ENCODE measurements at regions not wholly inside any gene's neighbourhood (a gene's known extent, or its start where the extent isn't known, plus 50 kb on each side); places are given as distances from the start of the nearest gene placed in this dataset.

GRCh38 chr11:122204206-122204605 lies 88.2 kb upstream of the BLID start:
- no peak for TF ChIP-seq POLR2A (IDR thresholded peaks at IDR 0.05)
- no peak overlapping the region for H3K27ac ChIP-seq
- no peaks in the 10 kb centered on the region for H3K36me3 ChIP-seq (replicated peaks in 1 of 2)
- no peak overlapping the region for H3K4me3 ChIP-seq
- intact Hi-C loops (cut with DNase I) = loop anchor here (5.0 to 10.0 kb wide), 3 partner anchors 99 to 552 kb away; no protein-coding TSS in a partner anchor
- H3K4me1 ChIP-seq (replicated peaks in 1 of 2) = peaks cover 0 to 4% of the 10 kb centered on the region in 2 donors
- no peak for DNase-seq
- no peaks in the 10 kb centered on the region for H3K27me3 ChIP-seq
- 52 to 78% (median 70%) methylated on average over 5 of the region's 5 CpGs for WGBS, 4 donors
- H3K9me3 ChIP-seq (replicated peaks in 1 of 3) = no peaks in the 10 kb centered on the region

DNA sequence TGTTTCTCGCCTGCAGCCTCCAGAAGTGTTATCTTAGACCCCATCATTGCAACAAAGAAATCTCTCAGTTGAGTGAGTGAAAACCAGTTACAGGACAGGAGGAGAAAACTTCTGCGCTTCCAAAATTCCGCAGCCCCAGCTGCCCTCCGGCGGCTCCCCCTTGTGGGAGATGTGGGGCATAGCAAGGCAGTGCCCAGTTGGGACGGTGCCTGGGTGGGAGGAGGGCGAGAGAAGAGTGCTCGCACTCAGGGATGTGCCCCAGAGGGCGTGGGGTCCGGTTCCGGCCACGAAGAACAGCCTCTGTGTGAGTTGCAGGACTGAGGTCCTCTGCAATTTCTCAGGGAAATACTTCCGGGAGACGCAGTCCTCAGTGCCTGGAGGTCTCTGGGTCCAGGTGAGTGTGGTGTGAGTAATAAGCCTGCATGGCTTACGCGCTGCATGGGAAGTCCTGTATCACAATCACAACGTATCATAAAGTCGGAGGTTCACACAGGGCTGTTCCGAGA lies 87.0 kb upstream of the BLID start:
- intact Hi-C loops (cut with DNase I) = loop anchor here (5.0 to 10.0 kb wide), 3 partner anchors 98 to 551 kb away; no protein-coding TSS in a partner anchor
- Histone ChIP-seq H3K36me3 (replicated peaks in 1 of 2) (no peaks in the 10 kb centered on the region), H3K27ac (peak overlapping the region in 1 of 5 donors; percentile 46), H3K4me1 (replicated peaks in 1 of 2) (no peaks in the 10 kb centered on the region), H3K27me3 (no peaks in the 10 kb centered on the region), H3K4me3 (peak overlapping the region in 1 of 4 donors; percentile 34), H3K9me3 (replicated peaks in 1 of 3) (no peaks in the 10 kb centered on the region)
- 17 to 22% (median 19%) methylated on average over 19 of the region's 19 CpGs for WGBS, 4 donors
- DNase-seq = peak; percentile 57 to 80 (median 66)
- TF ChIP-seq, protein P1, sequence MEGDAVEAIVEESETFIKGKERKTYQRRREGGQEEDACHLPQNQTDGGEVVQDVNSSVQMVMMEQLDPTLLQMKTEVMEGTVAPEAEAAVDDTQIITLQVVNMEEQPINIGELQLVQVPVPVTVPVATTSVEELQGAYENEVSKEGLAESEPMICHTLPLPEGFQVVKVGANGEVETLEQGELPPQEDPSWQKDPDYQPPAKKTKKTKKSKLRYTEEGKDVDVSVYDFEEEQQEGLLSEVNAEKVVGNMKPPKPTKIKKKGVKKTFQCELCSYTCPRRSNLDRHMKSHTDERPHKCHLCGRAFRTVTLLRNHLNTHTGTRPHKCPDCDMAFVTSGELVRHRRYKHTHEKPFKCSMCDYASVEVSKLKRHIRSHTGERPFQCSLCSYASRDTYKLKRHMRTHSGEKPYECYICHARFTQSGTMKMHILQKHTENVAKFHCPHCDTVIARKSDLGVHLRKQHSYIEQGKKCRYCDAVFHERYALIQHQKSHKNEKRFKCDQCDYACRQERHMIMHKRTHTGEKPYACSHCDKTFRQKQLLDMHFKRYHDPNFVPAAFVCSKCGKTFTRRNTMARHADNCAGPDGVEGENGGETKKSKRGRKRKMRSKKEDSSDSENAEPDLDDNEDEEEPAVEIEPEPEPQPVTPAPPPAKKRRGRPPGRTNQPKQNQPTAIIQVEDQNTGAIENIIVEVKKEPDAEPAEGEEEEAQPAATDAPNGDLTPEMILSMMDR (IDR thresholded peaks at IDR 0.05) = peak; percentile 89 to 98 (median 92)
- TF ChIP-seq POLR2A (IDR thresholded peaks at IDR 0.05) = no peak

- peak overlapping the region in 1 of 5 donors; percentile 46 for H3K27ac ChIP-seq
- TF ChIP-seq, protein P1 (IDR thresholded peaks at IDR 0.05) = no peak
- TF ChIP-seq POLR2A (IDR thresholded peaks at IDR 0.05) = no peak
- peak overlapping the region in 1 of 4 donors; percentile 34 for H3K4me3 ChIP-seq
- no peaks in the 10 kb centered on the region for H3K4me1 ChIP-seq (replicated peaks in 1 of 2)
- 55 to 62% (median 60%) methylated on average over 16 of the region's 16 CpGs for WGBS, 4 donors
- intact Hi-C loops (cut with DNase I) = loop anchor here (5.0 to 10.0 kb wide), 3 partner anchors 98 to 550 kb away; no protein-coding TSS in a partner anchor
- DNase-seq = no peak
- H3K9me3 ChIP-seq (replicated peaks in 1 of 3) = no peaks in the 10 kb centered on the region
- H3K36me3 ChIP-seq (replicated peaks in 1 of 2) = no peaks in the 10 kb centered on the region
- H3K27me3 ChIP-seq = no peaks in the 10 kb centered on the region
Measured at GRCh38 chr11:122202161-122202950, 86.3 kb upstream of the BLID start.

GRCh38 chr11:122201106-122201505 lies 85.1 kb upstream of the BLID start:
- peaks cover 0 to 5% of the 10 kb centered on the region in 2 donors for H3K4me1 ChIP-seq (replicated peaks in 1 of 2)
- no peaks in the 10 kb centered on the region for H3K9me3 ChIP-seq (replicated peaks in 1 of 3)
- TF ChIP-seq POLR2A (IDR thresholded peaks at IDR 0.05) = no peak
- TF ChIP-seq, protein P1 (IDR thresholded peaks at IDR 0.05) = no peak
- intact Hi-C loops (cut with DNase I) = loop anchor here (5.0 to 10.0 kb wide), 3 partner anchors 96 to 549 kb away; no protein-coding TSS in a partner anchor
- H3K27me3 ChIP-seq = no peaks in the 10 kb centered on the region
- WGBS, 4 donors = 86 to 90% (median 88%) methylated on average over 4 of the region's 4 CpGs
- H3K27ac ChIP-seq = no peak overlapping the region
- no peaks in the 10 kb centered on the region for H3K36me3 ChIP-seq (replicated peaks in 1 of 2)
- no peak for DNase-seq
- no peak overlapping the region for H3K4me3 ChIP-seq

All from adrenal gland (tissue), 9 donors.